GM23338 (cell line): ENCODE measurements at regions not wholly inside any gene's neighbourhood (a gene's known extent, or its start where the extent isn't known, plus 50 kb on each side); places are given as distances from the start of the nearest gene placed in this dataset.

Experiments used
- ATAC-seq: fragments of 200-7000 bp; cut with Tn5 transposase; 3 replicates; pipeline ENCODE4 v1.9.1; 2020
- DNase-seq: peaks from one replicate; pipeline ENCODE4 v3.0.0-alpha.2; 2015; ENCODE audit warnings: low spot score
- H2AFZ ChIP-seq: fragments of 200-600 bp; sonication (generic); 2 replicates; pipeline ENCODE4 v1.8.0; 2016; ENCODE audit warnings: antibody characterized with exemption, mild to moderate bottlenecking, moderate library complexity
- H3F3A ChIP-seq: fragments of 200-600 bp; sonication (generic); replicated peaks from 2 replicates; pipeline ENCODE4 v1.8.0; 2017; ENCODE audit warnings: antibody characterized with exemption, mixed run types, low read depth
- H3K27ac ChIP-seq: fragments of 200-600 bp; sonication (generic); 2 replicates; pipeline ENCODE4 v1.6.1; 2016; ENCODE audit warnings: low read depth
- H3K27me3 ChIP-seq: fragments of 200-600 bp; sonication (generic); 2 replicates; pipeline ENCODE4 v1.8.0; 2016; ENCODE audit warnings: mild to moderate bottlenecking, mixed run types, moderate library complexity; ENCODE audit not compliant: insufficient read depth
- H3K36me3 ChIP-seq: fragments of 200-600 bp; sonication (generic); 2 replicates; pipeline ENCODE4 v1.8.0; 2016; ENCODE audit warnings: mild to moderate bottlenecking; ENCODE audit not compliant: insufficient read depth
- H3K4me1 ChIP-seq: fragments of 200-600 bp; sonication (generic); 2 replicates; pipeline ENCODE4 v1.8.0; 2016; ENCODE audit warnings: mild to moderate bottlenecking, moderate library complexity; ENCODE audit not compliant: insufficient read depth
- H3K4me2 ChIP-seq: fragments of 200-600 bp; sonication (generic); 2 replicates; pipeline ENCODE4 v1.7.1; 2017; ENCODE audit warnings: mixed run types
- H3K4me3 ChIP-seq: fragments of 200-600 bp; sonication (generic); 2 replicates; pipeline ENCODE4 v1.6.1; 2016; ENCODE audit warnings: mixed run types
- H3K79me2 ChIP-seq: fragments of 200-600 bp; sonication (generic); replicated peaks from 2 replicates; pipeline ENCODE4 v1.8.0; 2017; ENCODE audit warnings: mild to moderate bottlenecking; ENCODE audit not compliant: insufficient read depth
- H3K9me2 ChIP-seq: fragments of 200-600 bp; sonication (generic); 2 replicates; pipeline ENCODE4 v1.8.0; 2017; ENCODE audit not compliant: insufficient read depth
- H4K20me1 ChIP-seq: fragments of 200-600 bp; sonication (generic); replicated peaks from 2 replicates; pipeline ENCODE4 v1.8.0; 2017; ENCODE audit warnings: mild to moderate bottlenecking; ENCODE audit not compliant: insufficient read depth
- H3K27ac Mint-ChIP-seq: 2 replicates; pipeline ENCODE4 v1.8.0; 2020; ENCODE audit warnings: inconsistent platforms, mild to moderate bottlenecking, moderate library complexity, mixed read lengths
- H3K27me3 Mint-ChIP-seq: 3 replicates; pipeline ENCODE4 v1.8.0; 2022; ENCODE audit warnings: low read depth, mild to moderate bottlenecking, moderate library complexity, mixed read lengths, inconsistent platforms; ENCODE audit not compliant: insufficient read depth, poor library complexity
- H3K36me3 Mint-ChIP-seq: 3 replicates; pipeline ENCODE4 v1.8.0; 2021; ENCODE audit warnings: low read depth, mild to moderate bottlenecking, inconsistent platforms, moderate library complexity, mixed read lengths
- H3K4me1 Mint-ChIP-seq: 3 replicates; pipeline ENCODE4 v1.8.0; 2020; ENCODE audit warnings: mild to moderate bottlenecking, inconsistent platforms, mixed read lengths
- H3K4me3 Mint-ChIP-seq: 3 replicates; pipeline ENCODE4 v1.8.0; 2021; ENCODE audit warnings: moderate library complexity, mild to moderate bottlenecking, inconsistent platforms, mixed read lengths
- H3K9me3 Mint-ChIP-seq: 3 replicates; pipeline ENCODE4 v1.8.0; 2020; ENCODE audit warnings: moderate library complexity, mild to moderate bottlenecking, inconsistent platforms, mixed read lengths
- CREB1 ChIP-seq: fragments of 250-450 bp; sonication (Bioruptor Pico); IDR thresholded peaks from 2 replicates; pipeline ENCODE4 v1.5.0; 2020; ENCODE audit warnings: low read depth, mild to moderate bottlenecking, moderate library complexity
- CTCF ChIP-seq, 2 experiments: fragments of 200-600 bp in 1 of 2; sonication (generic) in 1 of 2; conservative IDR thresholded peaks; 2 replicates each; pipeline versions ENCODE4 v1.5.1 to v1.6.1; 2016 to 2017; ENCODE audit warnings: antibody characterized with exemption in 2 of 2, low read depth in 2 of 2, mild to moderate bottlenecking in 2 of 2, moderate library complexity in 1 of 2
- ETS1 ChIP-seq: IDR thresholded peaks from 2 replicates; pipeline ENCODE4 v1.6.1; 2016; ENCODE audit warnings: antibody characterized with exemption
- EZH2 ChIP-seq: fragments of 200-600 bp; sonication (generic); IDR thresholded peaks from one replicate; pipeline ENCODE4 v1.8.0; 2017; ENCODE audit warnings: antibody characterized with exemption, mild to moderate bottlenecking, low read depth; ENCODE audit not compliant: unreplicated experiment
- EZH2phosphoT487 ChIP-seq: fragments of 200-600 bp; sonication (generic); IDR thresholded peaks from one replicate; pipeline ENCODE4 v1.8.1; 2018; ENCODE audit warnings: antibody characterized with exemption; ENCODE audit not compliant: unreplicated experiment
- JUNB ChIP-seq: IDR thresholded peaks from one replicate; pipeline ENCODE4 v1.6.1; 2016; ENCODE audit warnings: antibody characterized with exemption; ENCODE audit not compliant: unreplicated experiment
- NANOG ChIP-seq: IDR thresholded peaks from 2 replicates; pipeline ENCODE4 v1.6.1; 2016; ENCODE audit warnings: antibody characterized with exemption, borderline replicate concordance
- POLR2AphosphoS5 ChIP-seq: IDR thresholded peaks from 2 replicates; pipeline ENCODE4 v1.6.1; 2016; ENCODE audit warnings: antibody characterized with exemption, low read depth
- REST ChIP-seq: IDR thresholded peaks from one replicate; pipeline ENCODE4 v1.6.1; 2018; ENCODE audit warnings: antibody characterized with exemption; ENCODE audit not compliant: unreplicated experiment
- STAT1 ChIP-seq: IDR thresholded peaks from one replicate; pipeline ENCODE4 v1.6.1; 2016; ENCODE audit warnings: antibody characterized with exemption; ENCODE audit not compliant: unreplicated experiment
- ZNF114 ChIP-seq: fragments of 250-450 bp; sonication (Bioruptor Pico); IDR thresholded peaks from 2 replicates; pipeline ENCODE4 v1.5.0; 2020; ENCODE audit warnings: mild to moderate bottlenecking, moderate library complexity
- ZNF331 ChIP-seq: fragments of 250-450 bp; sonication (Bioruptor Pico); IDR thresholded peaks from 2 replicates; pipeline ENCODE4 v1.5.0; 2020; ENCODE audit warnings: low read depth, mild to moderate bottlenecking, moderate library complexity
- ZNF462 ChIP-seq: fragments of 250-450 bp; sonication (Bioruptor Pico); IDR thresholded peaks from 2 replicates; pipeline ENCODE4 v1.5.0; 2020; ENCODE audit warnings: mild to moderate bottlenecking, moderate library complexity

- Mint-ChIP-seq H3K9me3 (peaks cover 4% of the 10 kb centered on the region; the same call in 1 of the 3 replicates), H3K36me3 (no peaks in the 10 kb centered on the region), H3K4me3 (no peak overlapping the region), H3K4me1 (no peaks in the 10 kb centered on the region), H3K27ac (no peak overlapping the region), H3K27me3 (no peaks in the 10 kb centered on the region)
- Histone ChIP-seq H3K27ac (no peak overlapping the region), H3K4me2 (no peak overlapping the region), H3K27me3 (no peaks in the 10 kb centered on the region), H3K9me2 (no peaks in the 10 kb centered on the region), H3K4me3 (no peak overlapping the region), H3K36me3 (no peaks in the 10 kb centered on the region), H4K20me1 (no peaks in the 10 kb centered on the region), H3K79me2 (no peaks in the 10 kb centered on the region), H3F3A (no peaks in the 10 kb centered on the region), H2AFZ (no peak overlapping the region), H3K4me1 (no peaks in the 10 kb centered on the region)
- DNase-seq = no peak
- ATAC-seq = no peak
- TF ChIP-seq CTCF (conservative IDR thresholded peaks at IDR 0.05; ENCODE audit: low read depth in 2 of 2) (no peak), NANOG (no peak), ZNF114 (CRISPR knock-in tag) (no peak), ZNF331 (CRISPR knock-in tag) (no peak), EZH2phosphoT487 (no peak), ETS1 (no peak), STAT1 (no peak), CREB1 (CRISPR knock-in tag) (no peak), EZH2 (no peak), JUNB (no peak), REST (no peak), POLR2AphosphoS5 (no peak), ZNF462 (CRISPR knock-in tag) (no peak)
These were observed 234.6 kb downstream of the FMR1NB start for GRCh38 chrX:148215726-148216125.
